SK-N-SH (cell line): ENCODE measurements at regions not wholly inside any gene's neighbourhood (a gene's known extent, or its start where the extent isn't known, plus 50 kb on each side); places are given as distances from the start of the nearest gene placed in this dataset.

ENCODE experiments used
- CTCF ChIA-PET: fragments of 300-600, 350-600 bp; formaldehyde crosslinking; extraction: SDS; loops from one replicate; lab custom pipeline; 2021; lab: Yijun Ruan, JAX
- POLR2A ChIA-PET: fragments of 350-600 bp; sonication (Branson Sonifier 250); formaldehyde crosslinking; extraction: SDS; loops from one replicate; lab custom pipeline; 2020; ENCODE audit warnings: antibody characterized with exemption, inconsistent platforms; lab: Yijun Ruan, JAX
- DNase-seq: peaks from one replicate; pipeline ENCODE4 v3.0.0; 2012
- H2AFZ ChIP-seq: fragments of 200-600 bp; sonication (generic); 2 replicates; pipeline ENCODE4 v1.8.1; 2016; ENCODE audit warnings: antibody characterized with exemption, mild to moderate bottlenecking, low read depth
- H3F3A ChIP-seq: fragments of 200-600 bp; sonication (generic); replicated peaks from 2 replicates; pipeline ENCODE3; 2016; ENCODE audit warnings: antibody characterized with exemption, mild to moderate bottlenecking; ENCODE audit not compliant: insufficient read depth
- H3K27ac ChIP-seq, 2 experiments: fragments of 200-500 bp in 1 of 2; fragments of 200-600 bp in 1 of 2; sonication (Bioruptor generic) in 1 of 2; sonication (generic), shearing (Covaris generic) in 1 of 2; 2 replicates each; pipeline versions ENCODE4 v1.5.1 to v1.6.1; 2014 to 2016; ENCODE audit warnings: low read depth in 2 of 2, inconsistent platforms in 1 of 2, low read length in 1 of 2, mild to moderate bottlenecking in 1 of 2, mixed read lengths in 1 of 2
- H3K27me3 ChIP-seq: fragments of 200-600 bp; sonication (generic), shearing (Covaris generic); 2 replicates; pipeline ENCODE4 v1.6.1; 2016; ENCODE audit warnings: mixed run types; ENCODE audit not compliant: insufficient read depth
- H3K36me3 ChIP-seq, 2 experiments: fragments of 200-500 bp in 1 of 2; fragments of 200-600 bp in 1 of 2; sonication (Bioruptor generic) in 1 of 2; sonication (generic) in 1 of 2; replicated peaks in 1 of 2; 2 replicates each; pipeline versions ENCODE3 to v1.5.1; 2014 to 2016; ENCODE audit warnings: low read length in 1 of 2, mild to moderate bottlenecking in 1 of 2; ENCODE audit not compliant: insufficient read depth in 2 of 2, control insufficient read depth in 1 of 2
- H3K4me1 ChIP-seq, 2 experiments: fragments of 200-500 bp in 1 of 2; fragments of 200-600 bp in 1 of 2; sonication (Bioruptor generic) in 1 of 2; sonication (generic), shearing (Covaris generic) in 1 of 2; 2 replicates each; pipeline versions ENCODE4 v1.5.1 to v1.6.1; 2014 to 2016; ENCODE audit warnings: low read depth in 1 of 2, low read length in 1 of 2, mixed run types in 1 of 2; ENCODE audit not compliant: insufficient read depth in 2 of 2, control insufficient read depth in 1 of 2
- H3K4me2 ChIP-seq: fragments of 200-600 bp; sonication (generic), shearing (Covaris generic); 2 replicates; pipeline ENCODE4 v1.6.1; 2017; ENCODE audit warnings: mixed run types
- H3K4me3 ChIP-seq, 2 experiments: fragments of 200-500 bp in 1 of 2; fragments of 200-600 bp in 1 of 2; sonication (Bioruptor generic) in 1 of 2; sonication (generic), shearing (Covaris generic) in 1 of 2; 2 replicates each; pipeline versions ENCODE4 v1.5.1 to v1.8.1; 2014 to 2016; ENCODE audit warnings: low read depth in 2 of 2, inconsistent platforms in 1 of 2, low read length in 1 of 2, mild to moderate bottlenecking in 1 of 2, mixed read lengths in 1 of 2, moderate library complexity in 1 of 2
- H3K79me2 ChIP-seq: fragments of 200-600 bp; sonication (generic); 2 replicates; pipeline ENCODE4 v1.8.1; 2017; ENCODE audit warnings: mild to moderate bottlenecking; ENCODE audit not compliant: insufficient read depth
- H3K9ac ChIP-seq: fragments of 200-600 bp; sonication (generic); 2 replicates; pipeline ENCODE4 v1.6.1; 2017; ENCODE audit warnings: mixed run types
- H3K9me2 ChIP-seq: fragments of 200-600 bp; sonication (generic); 2 replicates; pipeline ENCODE4 v1.6.1; 2017; ENCODE audit warnings: mixed run types
- H3K9me3 ChIP-seq: fragments of 200-600 bp; sonication (generic); 2 replicates; pipeline ENCODE4 v1.6.1; 2017; ENCODE audit warnings: mixed run types, mild to moderate bottlenecking, moderate library complexity
- H4K20me1 ChIP-seq: fragments of 200-600 bp; sonication (generic); 2 replicates; pipeline ENCODE4 v1.6.1; 2017; ENCODE audit warnings: mild to moderate bottlenecking, mixed run types; ENCODE audit not compliant: insufficient read depth
- CTCF ChIP-seq: fragments of 200-600 bp; sonication (generic); IDR thresholded peaks from 2 replicates; pipeline ENCODE4 v1.6.1; 2017; ENCODE audit warnings: antibody characterized with exemption, mild to moderate bottlenecking, moderate library complexity
- FOXJ3 ChIP-seq: sonication (generic); formaldehyde crosslinking; IDR thresholded peaks from 2 replicates; pipeline ENCODE4 v1.5.1; 2020; ENCODE audit warnings: mild to moderate bottlenecking, missing genetic modification reagents
- FOXM1 ChIP-seq: IDR thresholded peaks from 2 replicates; pipeline ENCODE4 v1.4.0; 2012; ENCODE audit warnings: low read depth, mild to moderate bottlenecking
- MEF2A ChIP-seq: IDR thresholded peaks from 2 replicates; pipeline ENCODE4 v1.4.0; 2012; ENCODE audit warnings: low read depth, borderline replicate concordance
- REST ChIP-seq: IDR thresholded peaks from 2 replicates; pipeline ENCODE4 v1.6.1; 2012; ENCODE audit warnings: mild to moderate bottlenecking, low read depth, low read length, moderate library complexity
- RXRA ChIP-seq: IDR thresholded peaks from 2 replicates; pipeline ENCODE4 v1.4.0; 2012; ENCODE audit warnings: low read depth, mild to moderate bottlenecking, borderline replicate concordance
- SIN3A ChIP-seq: IDR thresholded peaks from 2 replicates; pipeline ENCODE4 v1.6.1; 2012; ENCODE audit warnings: low read depth, mild to moderate bottlenecking, low read length, moderate library complexity, borderline replicate concordance
- SMC3 ChIP-seq: IDR thresholded peaks from 2 replicates; pipeline ENCODE4 v1.6.1; 2012; ENCODE audit warnings: low read depth, low read length, improper control_type of control experiment
- TEAD4 ChIP-seq: IDR thresholded peaks from 2 replicates; pipeline ENCODE4 v1.4.0; 2012; ENCODE audit warnings: mild to moderate bottlenecking, borderline replicate concordance; ENCODE audit not compliant: insufficient read depth
- WGBS: methylation state at CpG from one replicate; pipeline ENCODE4 v1.1.6; 2017; ENCODE audit warnings: low lambda C conversion rate; 5-methylcytosine and 5-hydroxymethylcytosine counted together
- TF ChIP-seq, protein P1 (sequence below): IDR thresholded peaks from 2 replicates; pipeline ENCODE4; 2012
- TF ChIP-seq, protein P2 (sequence below): IDR thresholded peaks from 2 replicates; pipeline ENCODE4 v1.4.0; 2012; ENCODE audit warnings: low read depth, borderline replicate concordance

- H4K20me1 ChIP-seq: no peaks in the 10 kb centered on the region
- H3K36me3 ChIP-seq: peaks cover 0 to 6% of the 10 kb centered on the region in 2 experiments
- H3K9me2 ChIP-seq: no peaks in the 10 kb centered on the region
- CTCF ChIA-PET: interaction anchor here (1.4 kb wide), 1 partner anchor 10 kb away, joined by 4 read pairs; no protein-coding TSS in a partner anchor
- H3K4me3 ChIP-seq: no peak overlapping the region
- no peak overlapping the region for H2AFZ ChIP-seq
- H3K9ac ChIP-seq: no peak overlapping the region
- no peaks in the 10 kb centered on the region for H3F3A ChIP-seq
- DNase-seq: no peak
- TF ChIP-seq MEF2A (no peak), SMC3 (no peak), FOXM1 (no peak), SIN3A (no peak), REST (no peak), TEAD4 (no peak)
- TF ChIP-seq, protein P1, sequence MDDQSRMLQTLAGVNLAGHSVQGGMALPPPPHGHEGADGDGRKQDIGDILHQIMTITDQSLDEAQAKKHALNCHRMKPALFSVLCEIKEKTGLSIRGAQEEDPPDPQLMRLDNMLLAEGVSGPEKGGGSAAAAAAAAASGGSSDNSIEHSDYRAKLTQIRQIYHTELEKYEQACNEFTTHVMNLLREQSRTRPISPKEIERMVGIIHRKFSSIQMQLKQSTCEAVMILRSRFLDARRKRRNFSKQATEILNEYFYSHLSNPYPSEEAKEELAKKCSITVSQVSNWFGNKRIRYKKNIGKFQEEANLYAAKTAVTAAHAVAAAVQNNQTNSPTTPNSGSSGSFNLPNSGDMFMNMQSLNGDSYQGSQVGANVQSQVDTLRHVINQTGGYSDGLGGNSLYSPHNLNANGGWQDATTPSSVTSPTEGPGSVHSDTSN: no peak
- TF ChIP-seq, protein P2, sequence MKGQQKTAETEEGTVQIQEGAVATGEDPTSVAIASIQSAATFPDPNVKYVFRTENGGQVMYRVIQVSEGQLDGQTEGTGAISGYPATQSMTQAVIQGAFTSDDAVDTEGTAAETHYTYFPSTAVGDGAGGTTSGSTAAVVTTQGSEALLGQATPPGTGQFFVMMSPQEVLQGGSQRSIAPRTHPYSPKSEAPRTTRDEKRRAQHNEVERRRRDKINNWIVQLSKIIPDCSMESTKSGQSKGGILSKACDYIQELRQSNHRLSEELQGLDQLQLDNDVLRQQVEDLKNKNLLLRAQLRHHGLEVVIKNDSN: no peak
- no peak overlapping the region for H3K27ac ChIP-seq
- no peaks in the 10 kb centered on the region for H3K4me1 ChIP-seq
- no peaks in the 10 kb centered on the region for H3K79me2 ChIP-seq
- no peak overlapping the region for H3K4me2 ChIP-seq
- H3K27me3 ChIP-seq: no peaks in the 10 kb centered on the region
- WGBS: 11% methylated on average over 2 of the region's 2 CpGs
- POLR2A ChIA-PET: no interaction called here
- H3K9me3 ChIP-seq: peaks cover 12% of the 10 kb centered on the region; the same call in 1 of the 2 replicates
Measured at GRCh38 chr1:193755441-193755840, 569.0 kb upstream of the B3GALT2 start.

DNA sequence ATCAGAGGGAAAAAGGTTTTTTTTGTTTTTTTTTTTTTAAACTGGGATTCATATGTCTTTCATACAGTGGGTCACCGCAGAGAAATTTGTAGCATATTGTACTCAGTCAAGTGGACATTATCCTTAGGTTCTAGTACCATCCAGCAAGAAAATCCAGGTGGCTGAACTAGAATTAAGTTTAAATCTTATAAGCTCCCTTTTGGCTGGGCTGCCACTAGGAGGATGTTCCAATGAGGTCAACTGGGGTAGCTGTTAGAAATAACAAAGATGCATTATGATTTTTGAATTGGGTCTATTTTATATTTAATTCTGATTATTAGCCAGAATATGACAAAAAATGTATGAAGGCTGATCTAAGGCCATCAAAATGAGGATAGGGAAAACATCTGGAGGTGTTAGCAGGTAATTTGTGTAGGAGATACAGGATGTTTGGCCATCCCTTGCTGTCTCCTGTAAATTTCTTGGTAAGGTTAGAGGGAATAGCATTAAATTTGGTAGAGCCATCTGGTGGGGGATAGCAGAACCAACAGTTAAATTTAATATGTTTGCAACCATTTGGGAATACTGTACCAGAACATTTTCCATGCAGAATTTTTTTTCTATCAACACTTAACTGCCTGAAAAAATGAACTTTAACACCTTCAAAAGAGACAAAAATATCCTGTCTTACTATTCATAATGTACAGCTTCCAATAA, 568.5 kb upstream of the B3GALT2 start:
- Histone ChIP-seq H4K20me1 (no peaks in the 10 kb centered on the region), H3K9ac (no peak overlapping the region), H3K4me2 (no peak overlapping the region), H3K27ac (no peak overlapping the region), H3K79me2 (no peaks in the 10 kb centered on the region), H3K9me2 (no peaks in the 10 kb centered on the region), H2AFZ (no peak overlapping the region), H3K9me3 (peaks cover 12% of the 10 kb centered on the region; the same call in 1 of the 2 replicates), H3K4me1 (no peaks in the 10 kb centered on the region), H3K27me3 (no peaks in the 10 kb centered on the region), H3K4me3 (no peak overlapping the region), H3K36me3 (peaks cover 0 to 6% of the 10 kb centered on the region in 2 experiments), H3F3A (no peaks in the 10 kb centered on the region)
- ChIA-PET CTCF (interaction anchor here (1.4 kb wide), 1 partner anchor 9 kb away, joined by 4 read pairs; no protein-coding TSS in a partner anchor), POLR2A (no interaction called here)
- no peak for TF ChIP-seq FOXJ3 (CRISPR knock-in tag)
- no peak for TF ChIP-seq RXRA
- TF ChIP-seq CTCF: peak; percentile 17; the same call in 1 of the 2 replicates
- WGBS: 34% methylated on average over 1 of the region's 1 CpG
- DNase-seq: no peak
